EH (cell line): ENCODE measurements at regions not wholly inside any gene's neighbourhood (a gene's known extent, or its start where the extent isn't known, plus 50 kb on each side); places are given as distances from the start of the nearest gene placed in this dataset.
"Not testable (repeated sequence)": the region's sequence is repeated elsewhere in the genome, so short reads cannot be mapped to it uniquely, and the experiment has no call there.

Source experiments
- DNase-seq: peaks from one replicate; pipeline ENCODE4 v3.0.0-alpha.2; 2015; ENCODE audit warnings: low read depth

- peak; percentile 60 for DNase-seq
Observed at GRCh38 chrY:19051021-19051420, 277.5 kb upstream of the HSFY2 start.

GRCh38 chrY:19042984-19043442, 269.5 kb upstream of the HSFY2 start:
- DNase-seq = no peak

- no peak for DNase-seq
Observed at GRCh38 chrY:19042306-19042958, 268.9 kb upstream of the HSFY2 start.

- no peak for DNase-seq
Observed at GRCh38 chrY:19026631-19027030, 253.1 kb upstream of the HSFY2 start.

GRCh38 chrY:19023934-19024333, 250.4 kb upstream of the HSFY2 start:
- DNase-seq = peak; percentile 2

- DNase-seq = no peak
Observed at GRCh38 chrY:19020193-19020592, 246.7 kb upstream of the HSFY2 start.

GRCh38 chrY:19016990-19017389, 243.5 kb upstream of the HSFY2 start:
- DNase-seq = no peak

GRCh38 chrY:19015854-19016253, 242.3 kb upstream of the HSFY2 start:
- peak; percentile 14 for DNase-seq

GRCh38 chrY:19015213-19015612, 241.7 kb upstream of the HSFY2 start:
- no peak for DNase-seq

- DNase-seq = peak; percentile 18
Observed at GRCh38 chrY:19012985-19013384, 239.4 kb upstream of the HSFY2 start.

- no peak for DNase-seq
Observed at GRCh38 chrY:19011605-19012090, 238.1 kb upstream of the HSFY2 start.

GRCh38 chrY:19006234-19006633, 232.7 kb upstream of the HSFY2 start:
- DNase-seq = no peak

- DNase-seq = no peak
Observed at GRCh38 chrY:19005579-19005978, 232.0 kb upstream of the HSFY2 start.

- DNase-seq = peak; percentile 13
Observed at GRCh38 chrY:18997635-18998240, 224.2 kb upstream of the HSFY2 start.

- DNase-seq = no peak
Observed at GRCh38 chrY:18993480-18993879, 219.9 kb upstream of the HSFY2 start.

- DNase-seq = not testable (repeated sequence)
Observed at GRCh38 chrY:18992684-18993083, 219.1 kb upstream of the HSFY2 start.

GRCh38 chrY:18989356-18989755, 215.8 kb upstream of the HSFY2 start:
- no peak for DNase-seq

GRCh38 chrY:18966001-18966400, 192.5 kb upstream of the HSFY2 start:
- no peak for DNase-seq

- peak; percentile 40 for DNase-seq
Observed at GRCh38 chrY:18958846-18959245, 185.3 kb upstream of the HSFY2 start.

GRCh38 chrY:18951657-18952435, 178.3 kb upstream of the HSFY2 start:
- peak; percentile 21 for DNase-seq

- no peak for DNase-seq
Observed at GRCh38 chrY:18951019-18951418, 177.5 kb upstream of the HSFY2 start.

GRCh38 chrY:18936831-18937230, 163.3 kb upstream of the HSFY2 start:
- no peak for DNase-seq

- DNase-seq = no peak
Observed at GRCh38 chrY:18919256-18919655, 145.7 kb upstream of the HSFY2 start.
